NCI-H146 treated with DMSO at 0.1 percent for 48 hours (cell line): ENCODE measurements at regions not wholly inside any gene's neighbourhood (a gene's known extent, or its start where the extent isn't known, plus 50 kb on each side); places are given as distances from the start of the nearest gene placed in this dataset.

Source experiments
- DNase-seq: peaks from one replicate; lab custom pipeline; 2025; ENCODE audit not compliant: unreplicated experiment; lab: John Stamatoyannopoulos, UW

DNA sequence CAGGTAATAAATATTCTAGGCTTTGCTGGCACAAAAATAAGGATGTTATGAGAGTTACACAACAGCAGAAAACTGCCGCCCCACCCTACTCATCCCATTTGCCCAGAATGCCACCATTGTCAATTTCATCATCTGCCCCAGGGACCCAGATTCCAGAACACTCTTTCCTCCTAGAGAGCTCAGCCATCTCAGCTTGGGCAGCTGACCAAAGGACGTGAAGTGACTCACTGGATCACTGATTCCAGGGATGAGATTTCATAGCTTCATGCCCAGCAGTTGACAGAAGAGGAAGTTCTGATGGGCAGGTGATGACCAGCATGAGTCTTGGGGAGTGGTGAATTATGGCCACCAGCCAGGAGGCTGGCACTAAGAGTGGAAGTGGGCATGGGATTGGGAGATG, 450.3 kb downstream of the RMST start:
- no peak for DNase-seq

DNA sequence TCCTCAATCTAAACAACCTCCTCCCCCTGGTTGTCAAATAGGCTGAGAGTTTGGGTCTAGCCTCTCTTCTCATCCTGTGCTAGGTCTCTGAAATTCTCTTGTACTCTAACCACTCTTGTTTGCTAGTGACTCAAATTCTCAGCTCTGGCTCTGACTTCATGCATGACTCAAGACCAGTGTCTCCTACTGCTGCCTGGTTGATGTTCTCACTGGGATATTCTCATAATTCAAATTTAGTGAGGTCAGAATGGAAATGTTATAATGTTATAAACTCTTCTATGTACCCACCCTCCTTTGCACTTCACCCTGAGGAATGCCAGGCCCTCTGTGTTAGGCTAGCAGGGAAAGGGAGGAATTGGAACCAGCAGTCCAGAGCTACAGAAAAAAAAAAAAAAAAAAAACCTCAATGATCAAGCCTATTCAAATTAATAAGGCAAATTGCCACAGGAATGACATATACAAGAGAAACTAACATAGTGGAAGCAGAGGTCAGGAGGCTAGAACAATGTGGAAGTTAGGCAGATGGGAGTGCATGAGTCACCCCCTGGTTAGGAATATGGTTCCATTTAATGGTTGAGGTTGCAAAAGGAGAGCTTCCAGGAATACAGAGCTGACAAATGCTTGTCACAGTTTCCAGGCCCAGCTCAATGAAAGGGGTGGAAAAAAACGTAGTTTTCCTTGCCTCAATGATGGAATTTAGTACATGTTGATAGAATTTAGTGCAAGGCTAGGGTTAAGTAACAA, 459.5 kb downstream of the RMST start:
- DNase-seq: no peak

DNA sequence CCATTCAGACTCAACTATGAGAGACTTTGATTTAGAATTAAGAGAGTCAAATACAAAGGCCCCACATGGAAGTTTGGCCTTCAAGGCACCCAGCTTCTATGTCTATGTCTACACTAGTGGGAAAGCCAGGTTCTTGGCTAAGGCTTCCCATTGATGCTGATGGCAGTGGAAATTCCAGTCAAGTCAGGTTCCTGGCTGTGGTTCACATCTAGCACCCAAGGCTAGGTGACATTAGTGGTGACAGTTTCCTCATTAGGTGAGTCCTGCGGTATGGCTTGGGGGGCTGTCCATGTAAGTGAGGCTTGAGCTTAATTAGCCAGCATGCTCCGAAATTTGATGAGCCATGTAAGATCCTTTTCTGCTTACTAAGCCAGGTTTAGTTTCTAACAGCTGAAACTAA, 460.9 kb downstream of the RMST start:
- DNase-seq: no peak

DNA sequence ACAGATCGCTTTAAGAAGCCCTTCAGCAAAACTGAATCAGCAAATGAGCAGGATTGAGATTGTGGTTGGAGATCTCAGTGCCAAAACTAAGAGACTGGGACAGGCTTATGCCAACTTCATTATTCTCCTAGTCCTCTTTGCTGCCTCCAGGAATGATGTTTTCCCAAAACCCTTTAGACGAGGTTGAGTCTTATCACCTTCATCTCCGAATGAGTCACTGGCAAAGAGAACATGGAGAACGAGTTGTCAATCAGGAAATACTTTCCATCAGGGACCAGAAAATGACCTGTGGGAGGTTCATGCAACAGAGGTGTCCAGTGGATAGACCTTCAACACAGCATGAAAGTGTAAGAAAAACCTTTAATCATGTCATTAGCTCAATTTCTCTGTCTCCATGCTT, 461.5 kb downstream of the RMST start:
- no peak for DNase-seq

DNA sequence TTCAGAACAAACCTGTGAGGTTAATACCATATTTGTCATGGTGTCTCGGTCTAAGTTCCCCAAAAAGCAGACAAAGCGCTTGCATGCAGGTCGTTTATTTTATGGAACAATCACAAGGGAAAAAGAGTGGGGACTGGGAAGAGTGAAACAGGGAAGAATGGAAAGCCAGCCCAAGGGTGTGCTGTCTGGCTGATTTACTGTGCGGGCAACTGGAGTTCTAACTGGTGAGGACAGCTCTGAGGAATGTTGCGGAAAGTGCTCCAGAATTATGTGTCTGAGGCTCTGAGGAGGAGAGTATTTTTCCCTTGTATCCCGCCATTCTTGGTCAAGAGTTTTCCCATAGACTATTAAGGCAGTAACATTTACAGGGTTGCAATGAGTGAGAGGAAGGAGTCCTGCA, 465.4 kb downstream of the RMST start:
- DNase-seq: no peak

DNA sequence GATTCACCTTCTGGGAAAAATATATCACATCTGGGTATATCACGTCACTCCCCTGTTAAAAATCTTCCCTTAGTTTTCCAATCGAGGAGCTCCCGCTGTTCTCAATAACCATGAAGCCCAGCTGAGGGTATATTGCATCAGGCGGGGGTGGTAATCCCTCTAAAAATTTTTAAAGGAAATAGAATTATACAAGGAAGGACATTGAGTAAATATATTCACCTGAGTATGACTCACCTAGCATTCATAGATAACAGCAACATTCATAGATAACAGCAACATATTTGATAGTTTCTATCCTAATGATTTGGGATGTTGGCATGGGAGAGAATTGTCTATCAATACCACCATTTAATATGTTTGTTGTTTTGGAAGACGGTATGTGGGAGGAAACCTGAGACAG, 473.6 kb downstream of the RMST start:
- peak; percentile 51 for DNase-seq

DNA sequence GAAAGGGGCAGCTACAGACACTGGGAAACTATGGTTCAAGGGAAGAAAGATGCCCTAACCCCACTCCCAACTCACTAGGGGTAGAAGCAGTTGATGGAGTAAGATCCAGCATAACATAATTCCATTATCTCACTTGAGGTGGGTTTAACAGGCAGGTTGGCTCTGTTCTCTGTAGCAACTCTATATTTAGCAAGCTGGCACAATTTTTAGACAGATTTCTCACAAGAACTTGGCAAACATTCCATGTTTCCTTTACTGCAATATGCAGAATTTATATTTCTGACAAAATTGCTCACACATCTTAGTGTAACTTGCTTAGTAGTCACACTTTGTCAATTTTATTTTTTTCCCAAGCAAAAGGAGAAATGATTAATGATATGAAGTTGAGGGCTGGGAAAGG, 475.4 kb downstream of the RMST start:
- no peak for DNase-seq

DNA sequence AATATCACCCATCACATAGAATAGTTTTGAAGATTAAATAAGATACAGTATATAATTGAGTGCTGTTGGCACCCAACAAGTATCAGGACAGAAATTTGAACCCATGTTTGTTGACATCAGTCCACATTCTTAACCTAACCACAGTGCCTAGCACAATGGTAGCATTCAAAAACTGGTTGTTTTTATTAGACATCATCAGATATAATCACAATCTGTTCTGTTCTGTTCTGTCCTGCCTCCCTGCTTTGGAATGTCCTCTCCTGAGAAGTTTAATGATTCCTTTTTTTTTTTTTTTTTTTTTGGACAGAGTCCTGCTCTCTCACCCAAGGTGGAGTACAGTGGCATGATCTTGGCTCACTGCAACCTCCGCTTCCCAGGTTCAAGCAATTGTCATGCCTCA, 476.6 kb downstream of the RMST start:
- DNase-seq: no peak

DNA sequence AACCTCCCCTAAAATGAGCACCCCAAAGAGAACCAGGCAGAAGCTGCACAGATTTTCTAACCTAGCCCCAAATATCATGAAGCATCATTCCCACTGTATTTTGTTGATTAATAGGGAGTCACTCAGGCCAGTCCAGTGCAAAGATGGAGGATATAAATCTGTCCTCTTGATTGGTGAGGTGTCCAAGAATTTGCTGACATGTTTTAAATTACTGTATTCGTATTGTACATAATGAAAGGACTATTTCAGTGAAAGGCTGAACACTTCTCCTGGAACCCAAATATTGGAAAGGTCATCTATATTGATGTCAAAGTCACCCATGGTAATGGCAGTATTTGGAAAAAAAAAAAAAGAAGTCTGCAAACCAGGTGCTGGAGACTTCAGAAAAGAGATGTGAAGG, 477.5 kb downstream of the RMST start:
- no peak for DNase-seq

DNA sequence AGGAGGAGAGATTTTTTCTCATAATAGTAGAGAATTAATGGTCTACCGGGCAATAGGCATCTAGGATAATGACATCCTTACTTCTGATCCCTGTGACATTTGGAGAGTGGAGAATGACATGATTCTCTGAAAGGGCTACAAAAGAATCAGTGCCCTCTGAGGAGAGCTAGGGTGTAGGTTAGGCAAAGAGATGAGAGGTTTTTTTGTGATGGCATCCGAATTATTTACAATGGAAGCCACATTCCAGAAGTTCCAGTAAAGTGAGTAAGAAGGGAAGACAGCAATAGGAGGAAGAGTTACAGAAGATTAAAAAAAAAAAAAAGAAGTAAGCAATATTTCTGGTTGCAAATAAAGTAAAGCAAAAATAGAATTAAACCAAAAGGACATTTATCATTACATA, 478.0 kb downstream of the RMST start:
- no peak for DNase-seq

DNA sequence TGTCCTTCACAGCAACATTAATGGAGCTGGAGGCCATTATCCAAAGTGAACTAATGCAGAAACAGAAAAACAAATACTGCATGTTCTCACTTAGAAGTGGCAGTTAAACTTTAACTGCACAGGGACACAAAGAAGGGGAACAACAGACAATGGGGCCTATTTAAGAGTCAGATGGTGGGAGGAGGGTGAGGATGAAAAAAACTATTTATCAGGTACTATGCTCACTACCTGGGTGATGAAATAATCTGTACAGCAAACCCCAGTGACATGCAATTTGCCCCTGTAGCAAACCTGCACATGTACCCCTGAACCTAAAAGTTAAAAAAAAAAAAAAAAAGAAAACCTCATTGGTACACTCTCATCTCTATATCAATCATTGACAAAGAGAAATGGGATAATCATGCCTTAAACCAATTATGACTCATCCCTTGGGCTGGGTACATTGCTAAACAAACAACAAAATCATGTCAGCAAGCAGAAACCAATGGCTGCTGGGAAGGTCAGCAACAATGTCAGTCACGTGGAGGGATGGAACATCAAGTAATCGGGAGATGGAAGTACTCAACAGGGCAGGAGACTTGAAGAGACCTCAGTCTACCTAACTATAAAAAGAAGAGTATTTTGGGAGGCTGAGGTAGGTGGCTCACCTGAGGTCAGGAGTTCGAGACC, 479.2 kb downstream of the RMST start:
- DNase-seq: no peak

DNA sequence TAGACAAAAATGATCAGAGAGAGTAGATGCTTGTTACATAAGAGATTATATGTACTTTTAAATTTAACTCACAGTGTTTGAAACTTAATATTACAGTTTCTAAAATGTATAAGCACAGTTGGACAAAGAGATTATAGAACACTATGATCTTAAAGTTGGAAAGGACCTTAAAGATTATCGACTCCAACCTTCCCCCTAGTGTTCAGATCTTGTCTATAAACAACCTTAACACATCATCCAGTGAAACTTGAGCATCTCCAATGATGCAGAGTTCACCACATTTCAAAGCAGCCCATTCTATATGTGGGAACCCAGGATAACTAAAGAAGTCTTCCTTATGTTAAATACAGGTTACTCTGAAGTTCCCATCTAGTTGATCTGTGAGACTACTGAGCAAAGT, 480.8 kb downstream of the RMST start:
- no peak for DNase-seq

DNA sequence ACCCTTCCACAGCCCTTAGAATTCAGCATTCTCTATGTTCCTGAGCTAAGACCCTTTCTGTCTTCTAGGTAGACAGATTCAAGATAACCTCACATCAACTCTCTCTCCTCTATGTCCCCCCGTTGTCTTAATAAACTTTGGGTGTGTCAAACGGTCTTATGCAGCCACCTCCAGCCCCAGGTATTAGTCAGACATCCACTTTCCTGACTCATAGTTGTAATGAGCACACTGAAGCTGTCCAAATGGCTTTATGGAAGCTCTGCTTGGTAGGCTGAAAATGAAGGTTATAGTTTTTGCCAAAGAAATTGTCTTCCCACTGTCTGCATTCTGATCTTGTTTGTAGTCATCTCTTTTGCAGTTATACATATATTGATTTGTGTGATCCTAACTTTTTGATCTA, 482.0 kb downstream of the RMST start:
- no peak for DNase-seq

DNA sequence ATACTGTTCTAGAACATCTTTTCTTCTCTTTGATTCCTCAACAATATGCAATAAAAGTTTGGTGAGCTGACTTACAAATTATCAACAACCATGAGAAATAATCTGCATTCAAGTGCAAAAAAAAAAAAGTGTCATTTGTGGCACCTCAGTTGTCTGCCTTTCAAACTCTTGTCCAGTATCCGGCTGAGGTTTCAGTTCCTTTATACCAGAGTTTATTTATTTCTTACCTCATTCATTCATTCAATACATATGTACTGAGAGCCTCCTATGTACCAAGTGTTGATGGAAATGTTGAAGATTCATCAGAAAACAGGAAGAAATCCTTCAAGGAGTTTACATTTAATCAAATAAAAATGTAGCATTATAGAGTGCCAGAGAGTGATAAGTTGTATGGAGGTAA, 484.1 kb downstream of the RMST start:
- no peak for DNase-seq

DNA sequence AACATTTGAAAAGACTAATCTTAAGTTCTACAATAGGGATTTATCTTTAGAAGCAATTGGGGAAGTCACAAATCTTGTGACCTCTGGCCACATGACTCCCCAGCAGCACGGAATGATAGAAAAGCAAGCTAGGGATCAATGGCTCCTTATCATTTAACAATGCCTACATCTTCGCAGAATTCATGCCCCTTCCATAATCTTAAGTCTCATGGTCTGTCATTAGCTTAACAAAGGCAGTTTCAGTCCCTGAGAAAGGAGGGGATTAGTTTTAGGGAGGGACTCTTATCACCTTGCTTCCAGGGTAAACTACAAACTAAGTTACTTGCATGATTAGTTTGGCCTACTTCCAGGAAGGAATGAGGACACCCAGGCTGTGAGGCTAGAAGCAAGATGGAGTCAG, 486.0 kb downstream of the RMST start:
- DNase-seq: no peak

DNA sequence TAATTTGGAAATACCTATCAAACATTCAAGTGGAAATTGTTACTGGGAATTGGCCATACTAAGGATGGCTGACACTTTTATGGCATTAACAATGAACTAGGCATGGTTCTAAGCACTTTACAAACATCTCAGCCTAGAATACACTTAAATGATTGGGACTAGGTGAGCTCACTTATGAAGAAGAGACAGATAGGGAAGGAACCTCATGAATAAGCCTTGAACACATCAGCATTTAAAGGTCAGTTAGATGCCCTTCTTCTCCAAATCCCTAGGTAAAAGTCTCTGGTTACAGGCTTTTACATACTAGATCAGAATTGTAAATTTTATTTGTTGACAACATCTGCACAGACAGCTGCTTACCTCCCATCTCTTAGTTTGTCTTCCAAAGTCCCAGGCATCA, 488.6 kb downstream of the RMST start:
- DNase-seq: no peak

DNA sequence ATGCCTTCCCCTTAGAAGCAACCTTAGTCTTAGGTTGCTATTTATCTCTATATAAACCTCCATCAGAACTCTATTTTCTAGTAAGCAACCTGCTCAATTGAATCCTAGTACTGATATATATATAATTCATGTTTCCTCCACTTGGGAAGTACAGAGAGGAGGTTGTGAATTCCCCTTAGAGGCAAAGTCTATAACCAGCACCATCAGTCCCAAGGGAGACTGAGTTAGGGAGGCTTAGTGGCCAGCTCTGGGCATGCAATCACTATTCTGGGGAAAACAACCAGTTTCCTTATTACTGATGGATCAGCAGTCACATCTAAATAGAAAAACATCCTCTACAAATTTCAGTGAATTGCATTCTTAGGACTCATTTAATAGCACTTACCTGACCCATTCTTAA, 489.1 kb downstream of the RMST start:
- no peak for DNase-seq

DNA sequence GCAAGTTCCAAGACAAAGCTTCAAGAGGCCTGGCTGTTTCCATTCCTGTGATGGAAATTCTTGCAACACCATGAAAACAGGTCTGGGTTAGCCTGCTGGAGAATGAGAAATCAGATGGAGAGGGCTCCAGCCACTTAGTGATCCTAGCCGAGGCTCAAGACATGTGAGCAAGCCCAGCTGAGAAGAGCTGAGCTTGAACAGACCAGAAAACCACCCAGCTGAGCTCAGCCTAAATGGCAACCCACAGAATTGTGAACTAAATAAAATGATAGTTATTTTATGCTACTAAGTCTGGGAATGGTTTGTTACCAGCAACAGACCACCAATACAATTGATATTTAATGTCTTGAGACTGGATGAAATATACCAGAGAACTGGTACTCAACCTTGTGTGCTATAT, 494.5 kb downstream of the RMST start:
- no peak for DNase-seq

DNA sequence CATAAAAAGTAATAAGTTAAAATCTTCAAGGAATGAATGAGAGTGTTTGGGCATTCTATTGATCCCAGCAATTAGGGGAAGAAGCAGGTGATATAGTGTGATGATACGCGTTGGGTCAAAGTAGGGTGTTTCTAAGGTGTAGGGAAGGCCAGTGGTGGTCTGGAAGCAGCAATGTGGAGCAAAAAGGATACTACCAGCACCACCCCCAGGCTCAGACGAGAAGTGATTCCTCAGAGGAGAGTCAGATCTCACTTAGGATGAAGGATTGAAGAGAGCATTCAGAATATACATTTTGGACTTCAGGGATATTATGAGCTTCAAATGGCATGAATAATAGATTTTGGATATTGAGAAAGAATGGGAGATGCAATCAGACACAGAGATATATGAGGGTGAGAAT, 497.6 kb downstream of the RMST start:
- no peak for DNase-seq

DNA sequence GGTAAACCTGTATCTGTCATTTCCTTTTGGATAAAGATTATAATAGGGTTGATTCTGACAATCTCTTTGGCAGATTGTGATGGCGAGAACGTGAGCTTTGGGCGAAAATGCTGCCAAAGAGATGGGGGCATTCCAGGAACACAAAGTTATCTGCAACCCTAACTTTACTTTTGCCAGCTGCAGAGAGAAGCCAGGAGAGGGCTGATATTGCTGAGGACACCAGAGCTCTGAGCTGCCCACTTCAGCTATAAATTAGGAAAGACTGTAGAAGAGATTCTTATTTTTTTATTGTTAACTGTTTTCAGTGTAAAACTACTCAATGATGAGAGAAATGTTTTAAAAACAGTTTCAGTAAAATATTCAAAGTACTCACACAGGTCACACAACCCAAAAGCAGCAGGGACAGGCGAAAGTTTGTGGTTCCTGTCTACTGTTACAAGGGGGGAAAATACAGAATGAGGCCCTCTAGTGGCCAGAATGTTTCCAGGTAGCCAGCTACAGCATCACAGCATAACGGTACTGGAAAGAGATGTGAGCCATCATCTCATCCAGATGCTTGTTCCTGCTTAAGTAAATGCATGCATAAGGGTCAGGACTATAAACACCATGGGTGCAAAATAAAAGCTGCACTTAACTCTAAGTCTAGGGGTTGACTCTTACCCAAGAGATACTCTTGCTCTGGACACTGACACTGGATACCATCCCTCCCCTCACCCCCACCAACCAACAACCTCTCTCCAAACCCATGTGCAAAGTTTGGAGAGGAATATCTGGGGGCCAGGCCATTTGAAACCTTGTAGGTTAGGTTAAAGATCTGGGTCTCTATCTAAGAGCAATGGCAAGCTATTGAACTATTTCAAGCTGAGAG, 498.4 kb downstream of the RMST start:
- no peak for DNase-seq

DNA sequence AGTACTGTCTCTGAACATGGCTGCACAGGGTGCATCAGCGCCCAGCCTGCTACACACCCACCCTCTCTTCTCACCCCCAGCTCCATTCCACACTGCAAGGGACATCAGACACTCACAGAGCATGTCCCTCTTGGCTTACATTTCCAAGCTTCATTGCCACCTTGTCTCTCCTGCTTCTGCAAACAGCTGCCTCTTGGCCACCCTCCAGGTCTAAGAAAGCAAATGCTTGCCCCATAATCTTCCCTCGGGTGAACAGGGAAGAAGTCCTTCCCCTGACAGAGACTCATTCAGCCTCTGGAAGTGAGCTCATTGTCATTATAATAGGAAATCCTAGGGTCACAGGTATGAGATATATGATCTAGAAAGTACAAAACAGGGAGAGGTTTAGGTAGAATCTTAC, 505.2 kb downstream of the RMST start:
- DNase-seq: no peak

DNA sequence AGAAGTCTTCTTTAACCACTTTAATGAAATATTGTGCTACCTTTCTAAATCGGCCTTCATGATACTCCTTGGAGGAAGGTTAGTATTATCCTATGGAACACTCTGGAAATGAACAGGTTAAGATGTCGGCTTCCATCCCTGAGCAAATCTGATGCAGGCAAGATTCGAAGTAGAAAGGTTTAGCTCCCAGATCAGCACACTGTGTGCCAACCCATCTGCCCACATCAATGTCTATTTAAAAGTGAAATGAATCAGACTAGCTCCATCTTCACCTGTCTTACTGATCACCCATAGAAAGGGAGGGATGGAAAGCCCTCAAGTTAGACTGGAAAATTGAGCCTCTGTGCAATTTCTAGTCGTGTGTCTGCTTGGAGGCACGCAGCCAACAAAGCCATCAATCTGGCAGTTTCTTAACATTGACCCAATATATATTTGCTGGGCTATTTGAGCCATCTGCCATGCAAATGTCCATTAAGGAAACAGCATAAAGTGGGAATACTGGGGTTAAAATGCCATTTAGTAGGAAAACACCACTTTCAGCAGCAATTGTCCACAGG, 506.1 kb downstream of the RMST start:
- DNase-seq: no peak
